ENCODE measurements at regions not wholly inside any gene's neighbourhood (a gene's known extent, or its start where the extent isn't known, plus 50 kb on each side); places are given as distances from the start of the nearest gene placed in this dataset.

DNA sequence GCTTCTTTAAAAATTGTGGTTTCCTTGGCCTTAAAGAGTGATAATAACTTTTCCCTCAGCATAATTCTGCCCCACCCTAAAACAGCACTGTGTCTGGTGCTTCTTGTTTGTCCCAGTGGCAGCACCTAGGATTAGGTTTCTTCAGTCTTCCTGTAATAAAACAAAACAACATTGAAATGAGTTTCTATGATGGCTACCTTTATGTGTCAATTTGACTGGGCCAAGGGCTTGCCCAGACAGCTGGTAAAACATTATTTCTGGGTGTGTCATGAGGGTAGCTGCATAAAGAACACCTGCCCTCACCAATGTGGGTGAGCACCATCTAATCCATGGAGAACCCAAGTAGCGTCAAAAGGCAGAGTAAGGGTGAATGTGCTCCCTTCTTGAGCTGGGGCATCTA, 117.8 kb downstream of the QRSL1 start:
- POLR2A ChIA-PET, result no interaction called here
- intact Hi-C loops (cut with micrococcal nuclease), result no loop called here
- no peaks in the 10 kb centered on the region for H3K36me3 ChIP-seq (ENCODE audit: control insufficient read depth, insufficient read depth, low read length)
- H3K79me2 ChIP-seq (ENCODE audit: control insufficient read depth, insufficient read depth, low read length), result no peaks in the 10 kb centered on the region
- FAIRE-seq, result no peak
- H2AFZ ChIP-seq (ENCODE audit: low read depth, low read length), result no peak overlapping the region
- no peaks in the 10 kb centered on the region; a peak in 1 of 5 replicates for H3K27me3 ChIP-seq (ENCODE audit: control insufficient read depth in 2 of 2, insufficient read depth in 2 of 2, low read length in 2 of 2)
- H3K4me1 ChIP-seq (replicated peaks in 1 of 2; ENCODE audit: control insufficient read depth in 2 of 2, insufficient read depth in 2 of 2, low read length in 2 of 2), result no peaks in the 10 kb centered on the region; a peak in 1 of 5 replicates
- TF ChIP-seq, protein P1, sequence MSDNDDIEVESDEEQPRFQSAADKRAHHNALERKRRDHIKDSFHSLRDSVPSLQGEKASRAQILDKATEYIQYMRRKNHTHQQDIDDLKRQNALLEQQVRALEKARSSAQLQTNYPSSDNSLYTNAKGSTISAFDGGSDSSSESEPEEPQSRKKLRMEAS (CRISPR knock-in tag; IDR thresholded peaks at IDR 0.05), result no peak
- TF ChIP-seq, protein P2, sequence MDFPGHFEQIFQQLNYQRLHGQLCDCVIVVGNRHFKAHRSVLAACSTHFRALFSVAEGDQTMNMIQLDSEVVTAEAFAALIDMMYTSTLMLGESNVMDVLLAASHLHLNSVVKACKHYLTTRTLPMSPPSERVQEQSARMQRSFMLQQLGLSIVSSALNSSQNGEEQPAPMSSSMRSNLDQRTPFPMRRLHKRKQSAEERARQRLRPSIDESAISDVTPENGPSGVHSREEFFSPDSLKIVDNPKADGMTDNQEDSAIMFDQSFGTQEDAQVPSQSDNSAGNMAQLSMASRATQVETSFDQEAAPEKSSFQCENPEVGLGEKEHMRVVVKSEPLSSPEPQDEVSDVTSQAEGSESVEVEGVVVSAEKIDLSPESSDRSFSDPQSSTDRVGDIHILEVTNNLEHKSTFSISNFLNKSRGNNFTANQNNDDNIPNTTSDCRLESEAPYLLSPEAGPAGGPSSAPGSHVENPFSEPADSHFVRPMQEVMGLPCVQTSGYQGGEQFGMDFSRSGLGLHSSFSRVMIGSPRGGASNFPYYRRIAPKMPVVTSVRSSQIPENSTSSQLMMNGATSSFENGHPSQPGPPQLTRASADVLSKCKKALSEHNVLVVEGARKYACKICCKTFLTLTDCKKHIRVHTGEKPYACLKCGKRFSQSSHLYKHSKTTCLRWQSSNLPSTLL (IDR thresholded peaks at IDR 0.05), result no peak
- TF ChIP-seq SMAD2 (IDR thresholded peaks at IDR 0.05; ENCODE audit: low read depth, low read length), result no peak
- no peak for TF ChIP-seq ZNF41 (CRISPR knock-in tag; conservative IDR thresholded peaks at IDR 0.05)
- no peak for TF ChIP-seq PYGO2 (tag; IDR thresholded peaks at IDR 0.05)
- no peak for TF ChIP-seq TAL1 (IDR thresholded peaks at IDR 0.05)
- no peak for TF ChIP-seq CHCHD3 (CRISPR knock-in tag; IDR thresholded peaks at IDR 0.05)
- TF ChIP-seq, protein P3, sequence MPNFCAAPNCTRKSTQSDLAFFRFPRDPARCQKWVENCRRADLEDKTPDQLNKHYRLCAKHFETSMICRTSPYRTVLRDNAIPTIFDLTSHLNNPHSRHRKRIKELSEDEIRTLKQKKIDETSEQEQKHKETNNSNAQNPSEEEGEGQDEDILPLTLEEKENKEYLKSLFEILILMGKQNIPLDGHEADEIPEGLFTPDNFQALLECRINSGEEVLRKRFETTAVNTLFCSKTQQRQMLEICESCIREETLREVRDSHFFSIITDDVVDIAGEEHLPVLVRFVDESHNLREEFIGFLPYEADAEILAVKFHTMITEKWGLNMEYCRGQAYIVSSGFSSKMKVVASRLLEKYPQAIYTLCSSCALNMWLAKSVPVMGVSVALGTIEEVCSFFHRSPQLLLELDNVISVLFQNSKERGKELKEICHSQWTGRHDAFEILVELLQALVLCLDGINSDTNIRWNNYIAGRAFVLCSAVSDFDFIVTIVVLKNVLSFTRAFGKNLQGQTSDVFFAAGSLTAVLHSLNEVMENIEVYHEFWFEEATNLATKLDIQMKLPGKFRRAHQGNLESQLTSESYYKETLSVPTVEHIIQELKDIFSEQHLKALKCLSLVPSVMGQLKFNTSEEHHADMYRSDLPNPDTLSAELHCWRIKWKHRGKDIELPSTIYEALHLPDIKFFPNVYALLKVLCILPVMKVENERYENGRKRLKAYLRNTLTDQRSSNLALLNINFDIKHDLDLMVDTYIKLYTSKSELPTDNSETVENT (CRISPR knock-in tag; IDR thresholded peaks at IDR 0.05), result no peak
- TF ChIP-seq MAFG (tag; conservative IDR thresholded peaks at IDR 0.05), result no peak
- TF ChIP-seq, protein P4, sequence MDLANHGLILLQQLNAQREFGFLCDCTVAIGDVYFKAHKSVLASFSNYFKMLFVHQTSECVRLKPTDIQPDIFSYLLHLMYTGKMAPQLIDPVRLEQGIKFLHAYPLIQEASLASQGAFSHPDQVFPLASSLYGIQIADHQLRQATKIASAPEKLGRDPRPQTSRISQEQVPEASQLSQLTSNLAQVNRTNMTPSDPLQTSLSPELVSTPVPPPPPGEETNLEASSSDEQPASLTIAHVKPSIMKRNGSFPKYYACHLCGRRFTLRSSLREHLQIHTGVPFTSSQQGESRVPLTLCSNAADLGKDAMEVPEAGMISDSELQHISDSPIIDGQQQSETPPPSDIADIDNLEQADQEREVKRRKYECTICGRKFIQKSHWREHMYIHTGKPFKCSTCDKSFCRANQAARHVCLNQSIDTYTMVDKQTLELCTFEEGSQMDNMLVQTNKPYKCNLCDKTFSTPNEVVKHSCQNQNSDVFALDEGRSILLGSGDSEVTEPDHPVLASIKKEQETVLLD (IDR thresholded peaks at IDR 0.05), result no peak
- TF ChIP-seq TEAD1 (CRISPR knock-in tag; IDR thresholded peaks at IDR 0.05), result no peak
- TF ChIP-seq, protein P5, sequence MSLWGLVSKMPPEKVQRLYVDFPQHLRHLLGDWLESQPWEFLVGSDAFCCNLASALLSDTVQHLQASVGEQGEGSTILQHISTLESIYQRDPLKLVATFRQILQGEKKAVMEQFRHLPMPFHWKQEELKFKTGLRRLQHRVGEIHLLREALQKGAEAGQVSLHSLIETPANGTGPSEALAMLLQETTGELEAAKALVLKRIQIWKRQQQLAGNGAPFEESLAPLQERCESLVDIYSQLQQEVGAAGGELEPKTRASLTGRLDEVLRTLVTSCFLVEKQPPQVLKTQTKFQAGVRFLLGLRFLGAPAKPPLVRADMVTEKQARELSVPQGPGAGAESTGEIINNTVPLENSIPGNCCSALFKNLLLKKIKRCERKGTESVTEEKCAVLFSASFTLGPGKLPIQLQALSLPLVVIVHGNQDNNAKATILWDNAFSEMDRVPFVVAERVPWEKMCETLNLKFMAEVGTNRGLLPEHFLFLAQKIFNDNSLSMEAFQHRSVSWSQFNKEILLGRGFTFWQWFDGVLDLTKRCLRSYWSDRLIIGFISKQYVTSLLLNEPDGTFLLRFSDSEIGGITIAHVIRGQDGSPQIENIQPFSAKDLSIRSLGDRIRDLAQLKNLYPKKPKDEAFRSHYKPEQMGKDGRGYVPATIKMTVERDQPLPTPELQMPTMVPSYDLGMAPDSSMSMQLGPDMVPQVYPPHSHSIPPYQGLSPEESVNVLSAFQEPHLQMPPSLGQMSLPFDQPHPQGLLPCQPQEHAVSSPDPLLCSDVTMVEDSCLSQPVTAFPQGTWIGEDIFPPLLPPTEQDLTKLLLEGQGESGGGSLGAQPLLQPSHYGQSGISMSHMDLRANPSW (CRISPR knock-in tag; IDR thresholded peaks at IDR 0.05), result no peak
- in situ Hi-C loops (cut with MboI), result no loop called here
- no peak overlapping the region for H3K4me2 ChIP-seq (ENCODE audit: insufficient read depth, low read length)
- no peak for DNase-seq (ENCODE audit: extremely low read depth in 1 of 4, low spot score in 3 of 4)
- H3K9ac ChIP-seq (ENCODE audit: insufficient read depth in 1 of 2, low read depth in 2 of 2, low read length in 2 of 2), result no peak overlapping the region
- no peak for ATAC-seq
- no peaks in the 10 kb centered on the region for H4K20me1 ChIP-seq (replicated peaks; ENCODE audit: control insufficient read depth, insufficient read depth, low read length)
- no peaks in the 10 kb centered on the region for H3K9me1 ChIP-seq (ENCODE audit: control insufficient read depth, insufficient read depth, low read length)
- BruUV-seq (replicated peaks), result no TSS peak
- H3K4me3 ChIP-seq, result no peak overlapping the region
- WGBS (ENCODE audit: insufficient coverage, low coverage, missing lambda C conversion rate), result 22% methylated on average over 1 of the region's 1 CpG
- no peaks in the 10 kb centered on the region; the same call in 1 of the 2 replicates for H3K9me3 ChIP-seq (replicated peaks; ENCODE audit: control insufficient read depth, insufficient read depth, low read depth, low read length)
- CTCF ChIA-PET (ENCODE audit: low intra/inter-chr PET ratio), result no interaction called here
- H3K27ac ChIP-seq (ENCODE audit: extremely low read depth, low read depth, low read length), result no peak overlapping the region

Measured in K562 (cell line).